Activated B cell treated with CpG ODN at 0.5 μM for 24 hours (primary cell): ENCODE measurements at regions not wholly inside any gene's neighbourhood (a gene's known extent, or its start where the extent isn't known, plus 50 kb on each side); places are given as distances from the start of the nearest gene placed in this dataset.

Experiments
- ATAC-seq: fragments of 200-7000 bp; cut with Tn5 transposase; one replicate; pipeline ENCODE4 v1.10.0; 2021; ENCODE audit warnings: low read depth, mild to moderate bottlenecking, moderate library complexity
- CTCF ChIA-PET: fragments of 350-600 bp; sonication (Branson Sonifier 250); formaldehyde crosslinking; loops from one replicate; lab custom pipeline; 2021; ENCODE audit warnings: antibody characterized with exemption; lab: Charles Lee
- POLR2A ChIA-PET: fragments of 350-600 bp; sonication (Branson Sonifier 250); formaldehyde crosslinking; loops from one replicate; lab custom pipeline; 2021; ENCODE audit warnings: antibody characterized with exemption; lab: Charles Lee
- DNase-seq: peaks from one replicate; pipeline ENCODE4 v3.0.0; 2022
- H3K27ac Mint-ChIP-seq: one replicate; pipeline ENCODE4 v1.8.0; 2020; ENCODE audit warnings: mixed read lengths
- H3K27me3 Mint-ChIP-seq: one replicate; pipeline ENCODE4 v1.8.0; 2021; ENCODE audit warnings: mixed read lengths
- H3K36me3 Mint-ChIP-seq: one replicate; pipeline ENCODE4 v1.8.0; 2021; ENCODE audit warnings: low read depth, mixed read lengths
- H3K4me1 Mint-ChIP-seq: one replicate; pipeline ENCODE4 v1.8.0; 2021; ENCODE audit warnings: mixed read lengths
- H3K4me3 Mint-ChIP-seq: one replicate; pipeline ENCODE4 v1.8.0; 2020; ENCODE audit warnings: mild to moderate bottlenecking, mixed read lengths
- H3K9me3 Mint-ChIP-seq: one replicate; pipeline ENCODE4 v1.8.0; 2020; ENCODE audit warnings: mixed read lengths
- CTCF ChIP-seq: fragments of 200-600 bp; IDR thresholded peaks from one replicate; pipeline ENCODE4 v1.8.0; 2022; ENCODE audit warnings: antibody characterized with exemption, mild to moderate bottlenecking
- intact Hi-C: fragments of 100-400 bp; cut with micrococcal nuclease; formaldehyde crosslinking; loops from one replicate; pipeline ENCODE4 v1.15.1; 2024

- no peak for TF ChIP-seq CTCF
- ChIA-PET POLR2A (no interaction called here), CTCF (no interaction called here)
- peak; percentile 71 for ATAC-seq
- Mint-ChIP-seq H3K27ac (no peak overlapping the region), H3K4me1 (peaks cover 24% of the 10 kb centered on the region), H3K4me3 (peak overlapping the region; percentile 32), H3K9me3 (no peaks in the 10 kb centered on the region), H3K36me3 (no peaks in the 10 kb centered on the region), H3K27me3 (no peaks in the 10 kb centered on the region)
- no peak for DNase-seq
- intact Hi-C loops, result loop anchor here (2.0 kb wide), 1 partner anchor 21 kb away; no protein-coding TSS in a partner anchor
Observed at GRCh38 chr16:29318037-29318436, 88.5 kb downstream of the NPIPB11 start.

- TF ChIP-seq CTCF, result no peak
- Mint-ChIP-seq H3K9me3 (no peaks in the 10 kb centered on the region), H3K4me1 (peaks cover 24% of the 10 kb centered on the region), H3K27me3 (no peaks in the 10 kb centered on the region), H3K27ac (no peak overlapping the region), H3K4me3 (no peak overlapping the region), H3K36me3 (no peaks in the 10 kb centered on the region)
- ATAC-seq (no peak), DNase-seq (no peak)
- intact Hi-C loops, result no loop called here
- CTCF ChIA-PET, result no interaction called here
- POLR2A ChIA-PET, result no interaction called here
Observed at GRCh38 chr16:29317269-29317668, 89.2 kb downstream of the NPIPB11 start.

- POLR2A ChIA-PET, result no interaction called here
- no peaks in the 10 kb centered on the region for H3K27me3 Mint-ChIP-seq
- H3K4me1 Mint-ChIP-seq, result peaks cover 24% of the 10 kb centered on the region
- H3K9me3 Mint-ChIP-seq, result no peaks in the 10 kb centered on the region
- H3K36me3 Mint-ChIP-seq, result no peaks in the 10 kb centered on the region
- ATAC-seq, result no peak
- CTCF ChIA-PET, result no interaction called here
- no peak overlapping the region for H3K4me3 Mint-ChIP-seq
- H3K27ac Mint-ChIP-seq, result no peak overlapping the region
- intact Hi-C loops, result no loop called here
- DNase-seq, result no peak
- TF ChIP-seq CTCF, result no peak
Observed at GRCh38 chr16:29316761-29317183, 89.7 kb downstream of the NPIPB11 start.

GRCh38 chr16:29315916-29316517 lies 90.5 kb downstream of the NPIPB11 start:
- H3K27ac Mint-ChIP-seq, result no peak overlapping the region
- ChIA-PET CTCF (no interaction called here), POLR2A (no interaction called here)
- DNase-seq (no peak), ATAC-seq (no peak)
- H3K27me3 Mint-ChIP-seq, result no peaks in the 10 kb centered on the region
- H3K4me1 Mint-ChIP-seq, result peaks cover 24% of the 10 kb centered on the region
- no peak for TF ChIP-seq CTCF
- H3K4me3 Mint-ChIP-seq, result no peak overlapping the region
- intact Hi-C loops, result no loop called here
- H3K9me3 Mint-ChIP-seq, result no peaks in the 10 kb centered on the region
- no peaks in the 10 kb centered on the region for H3K36me3 Mint-ChIP-seq

GRCh38 chr16:29315046-29315445 lies 91.5 kb downstream of the NPIPB11 start:
- Mint-ChIP-seq H3K4me1 (peaks cover 24% of the 10 kb centered on the region), H3K27me3 (no peaks in the 10 kb centered on the region), H3K9me3 (no peaks in the 10 kb centered on the region), H3K4me3 (no peak overlapping the region), H3K36me3 (no peaks in the 10 kb centered on the region), H3K27ac (no peak overlapping the region)
- ChIA-PET POLR2A (no interaction called here), CTCF (no interaction called here)
- no peak for TF ChIP-seq CTCF
- intact Hi-C loops, result no loop called here
- DNase-seq (no peak), ATAC-seq (no peak)
